Tibial nerve (tissue), 4 donors: ENCODE measurements at regions not wholly inside any gene's neighbourhood (a gene's known extent, or its start where the extent isn't known, plus 50 kb on each side); places are given as distances from the start of the nearest gene placed in this dataset.

Experiments
- CTCF ChIP-seq, 5 experiments: fragments of 200-600 bp in 3 of 5; fragments of 450-650 bp in 2 of 5; sonication (generic) in 3 of 5; IDR thresholded peaks; one replicate each; pipeline ENCODE4 v1.5.1; 2016 to 2019; ENCODE audit warnings: antibody characterized with exemption in 5 of 5, mild to moderate bottlenecking in 3 of 5, moderate library complexity in 2 of 5
- EP300 ChIP-seq, 2 donors: sonication (generic); formaldehyde crosslinking; IDR thresholded peaks; one replicate each; pipeline ENCODE4 v1.6.1; 2017; ENCODE audit warnings: antibody characterized with exemption in 2 of 2, mild to moderate bottlenecking in 1 of 2
- POLR2A ChIP-seq, 2 donors: fragments of 450-650 bp; IDR thresholded peaks; one replicate each; pipeline ENCODE4 v1.6.1; 2017; ENCODE audit warnings: antibody characterized with exemption in 2 of 2, mild to moderate bottlenecking in 2 of 2, moderate library complexity in 2 of 2

- TF ChIP-seq CTCF (IDR thresholded peaks at IDR 0.05) (no peak), POLR2A (IDR thresholded peaks at IDR 0.05) (no peak), EP300 (IDR thresholded peaks at IDR 0.05) (no peak)
Observed at GRCh38 chr10:128316925-128317324, 190.7 kb upstream of the MKI67 start.
